Spinal cord (tissue), 1 donor: ENCODE measurements at regions not wholly inside any gene's neighbourhood (a gene's known extent, or its start where the extent isn't known, plus 50 kb on each side); places are given as distances from the start of the nearest gene placed in this dataset. TPM values are rescaled to one million over a fixed set of nuclear protein-coding genes. Genes with fewer than 3 reads are reported as not detected.

Source experiments
- small RNA-seq: library from RNA; depleted of rRNA; stranded (forward); fragments of <200 nt; gene quantifications from one replicate; pipeline ENCODE3, GENCODE V24; 2014; ENCODE audit warnings: low replicate concordance

Small RNAs in the stretch of these regions (small RNA-seq; reads per million reads assigned to genes)
- not detected for gene RN7SL822P
- gene RNU6-746P = not detected
